Choroid plexus epithelial cell (primary cell): ENCODE measurements at regions not wholly inside any gene's neighbourhood (a gene's known extent, or its start where the extent isn't known, plus 50 kb on each side); places are given as distances from the start of the nearest gene placed in this dataset.

ENCODE experiments used
- DNase-seq: peaks from one replicate; pipeline ENCODE4 v3.0.0-alpha.2; 2010; ENCODE audit warnings: low read depth
- H3K4me3 ChIP-seq: 2 replicates; pipeline ENCODE4 v1.5.1; 2011; ENCODE audit warnings: low read depth, mild to moderate bottlenecking, control low read depth, low read length, moderate library complexity
- TF ChIP-seq, protein P1 (sequence below): conservative IDR thresholded peaks from 2 replicates; pipeline ENCODE4 v1.5.1; 2011; ENCODE audit warnings: low read depth, mild to moderate bottlenecking, control low read depth, inconsistent platforms, low read length, moderate library complexity

DNA sequence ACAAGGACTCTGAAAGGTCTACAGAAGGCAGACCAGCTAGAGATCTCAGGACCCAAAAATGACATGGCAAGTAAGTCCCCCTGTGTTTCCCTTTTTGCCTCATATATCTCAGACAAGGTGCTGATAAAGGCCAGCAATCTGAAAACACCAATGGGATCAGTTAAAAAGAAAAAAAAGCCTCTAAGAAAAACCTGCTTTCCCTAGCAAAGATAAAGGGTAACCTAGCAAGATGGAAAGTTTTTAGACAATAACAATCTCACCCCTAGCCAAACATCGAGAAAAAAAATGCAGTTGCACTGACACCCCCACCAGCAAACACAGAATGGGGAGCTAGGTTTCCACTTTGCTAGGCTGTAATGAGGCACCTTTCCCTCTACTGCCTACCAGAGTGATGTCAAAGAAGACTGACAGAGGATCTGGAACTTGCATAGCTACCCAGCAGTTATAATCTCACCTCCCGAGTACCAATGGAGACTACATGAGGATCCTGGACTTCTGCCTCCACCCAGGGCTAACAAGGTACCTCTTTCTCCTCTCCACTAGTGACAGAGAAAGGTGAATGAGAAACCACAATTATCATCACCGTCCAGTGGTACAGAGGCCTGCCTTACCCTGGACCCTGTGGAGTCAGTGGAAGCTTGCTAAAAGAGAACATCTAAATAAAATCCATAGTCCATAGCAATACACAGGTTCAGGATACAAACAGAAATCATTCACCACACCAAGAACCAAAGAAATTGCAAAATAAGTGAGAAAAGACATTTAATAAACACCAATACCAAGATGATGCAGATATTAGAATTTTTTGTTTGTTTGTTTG is 240.8 kb downstream of the ARHGAP12 start:
- TF ChIP-seq, protein P1, sequence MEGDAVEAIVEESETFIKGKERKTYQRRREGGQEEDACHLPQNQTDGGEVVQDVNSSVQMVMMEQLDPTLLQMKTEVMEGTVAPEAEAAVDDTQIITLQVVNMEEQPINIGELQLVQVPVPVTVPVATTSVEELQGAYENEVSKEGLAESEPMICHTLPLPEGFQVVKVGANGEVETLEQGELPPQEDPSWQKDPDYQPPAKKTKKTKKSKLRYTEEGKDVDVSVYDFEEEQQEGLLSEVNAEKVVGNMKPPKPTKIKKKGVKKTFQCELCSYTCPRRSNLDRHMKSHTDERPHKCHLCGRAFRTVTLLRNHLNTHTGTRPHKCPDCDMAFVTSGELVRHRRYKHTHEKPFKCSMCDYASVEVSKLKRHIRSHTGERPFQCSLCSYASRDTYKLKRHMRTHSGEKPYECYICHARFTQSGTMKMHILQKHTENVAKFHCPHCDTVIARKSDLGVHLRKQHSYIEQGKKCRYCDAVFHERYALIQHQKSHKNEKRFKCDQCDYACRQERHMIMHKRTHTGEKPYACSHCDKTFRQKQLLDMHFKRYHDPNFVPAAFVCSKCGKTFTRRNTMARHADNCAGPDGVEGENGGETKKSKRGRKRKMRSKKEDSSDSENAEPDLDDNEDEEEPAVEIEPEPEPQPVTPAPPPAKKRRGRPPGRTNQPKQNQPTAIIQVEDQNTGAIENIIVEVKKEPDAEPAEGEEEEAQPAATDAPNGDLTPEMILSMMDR: no peak
- H3K4me3 ChIP-seq: no peak overlapping the region
- DNase-seq: no peak

DNA sequence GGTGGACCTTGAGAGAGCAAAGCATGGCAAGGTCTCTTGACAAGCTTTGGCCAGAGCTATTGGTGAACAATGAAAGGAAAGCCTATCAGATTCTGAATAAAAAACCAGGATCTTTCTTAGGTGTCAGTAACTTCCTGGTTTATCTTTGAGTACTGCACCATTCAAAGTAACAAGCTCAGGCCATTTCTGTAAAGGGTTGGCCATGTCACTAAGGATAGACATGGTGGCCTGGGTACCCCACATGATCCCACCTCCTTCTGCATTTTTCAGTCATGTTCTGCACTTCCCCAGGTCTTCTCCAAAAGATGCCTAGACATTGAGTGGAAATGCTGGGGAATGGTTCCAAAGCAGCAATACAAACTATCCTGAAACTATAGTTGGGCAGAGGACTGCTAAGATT is 242.0 kb downstream of the ARHGAP12 start:
- TF ChIP-seq, protein P1: no peak
- no peak for DNase-seq
- H3K4me3 ChIP-seq: no peak overlapping the region

DNA sequence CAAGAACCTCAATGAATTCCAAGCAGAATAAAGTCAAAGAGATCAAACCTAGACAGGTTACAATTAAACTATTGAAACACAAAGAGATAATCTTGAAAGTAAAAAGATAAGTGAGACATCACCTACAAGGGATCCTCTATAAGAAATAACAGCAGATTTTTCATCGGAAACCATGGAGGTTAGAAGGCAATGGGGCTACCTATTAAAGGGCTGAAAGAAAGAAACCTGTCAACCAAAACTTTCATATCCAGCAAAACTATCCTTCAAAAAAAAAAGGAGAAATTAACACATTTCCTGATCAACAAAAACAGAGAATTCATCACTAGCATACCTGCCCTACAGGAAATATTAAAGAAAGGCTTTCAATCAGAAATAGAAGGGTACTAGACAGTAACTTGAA is 244.9 kb downstream of the ARHGAP12 start:
- TF ChIP-seq, protein P1: no peak
- DNase-seq: no peak
- H3K4me3 ChIP-seq: no peak overlapping the region

DNA sequence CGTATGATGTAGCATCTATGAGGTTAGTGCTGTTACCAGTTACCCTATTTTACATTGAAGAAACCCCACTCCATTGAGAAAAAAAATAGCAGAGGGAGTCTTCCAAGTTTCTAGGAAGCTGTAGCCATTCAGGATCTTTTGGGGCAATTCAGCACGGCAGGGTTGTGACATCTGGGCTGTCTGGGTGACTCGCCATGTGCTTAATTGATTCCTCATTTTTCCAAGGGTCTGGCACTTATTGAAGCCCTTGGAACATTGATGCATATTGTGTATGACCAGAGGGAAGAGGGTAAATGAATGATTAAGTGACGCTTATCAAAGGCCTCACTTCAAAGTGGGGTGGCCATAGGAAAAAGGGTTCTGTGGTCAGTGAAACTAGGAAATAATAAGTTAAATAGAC is 248.7 kb downstream of the ARHGAP12 start:
- DNase-seq: no peak
- H3K4me3 ChIP-seq: no peak overlapping the region
- TF ChIP-seq, protein P1: no peak

DNA sequence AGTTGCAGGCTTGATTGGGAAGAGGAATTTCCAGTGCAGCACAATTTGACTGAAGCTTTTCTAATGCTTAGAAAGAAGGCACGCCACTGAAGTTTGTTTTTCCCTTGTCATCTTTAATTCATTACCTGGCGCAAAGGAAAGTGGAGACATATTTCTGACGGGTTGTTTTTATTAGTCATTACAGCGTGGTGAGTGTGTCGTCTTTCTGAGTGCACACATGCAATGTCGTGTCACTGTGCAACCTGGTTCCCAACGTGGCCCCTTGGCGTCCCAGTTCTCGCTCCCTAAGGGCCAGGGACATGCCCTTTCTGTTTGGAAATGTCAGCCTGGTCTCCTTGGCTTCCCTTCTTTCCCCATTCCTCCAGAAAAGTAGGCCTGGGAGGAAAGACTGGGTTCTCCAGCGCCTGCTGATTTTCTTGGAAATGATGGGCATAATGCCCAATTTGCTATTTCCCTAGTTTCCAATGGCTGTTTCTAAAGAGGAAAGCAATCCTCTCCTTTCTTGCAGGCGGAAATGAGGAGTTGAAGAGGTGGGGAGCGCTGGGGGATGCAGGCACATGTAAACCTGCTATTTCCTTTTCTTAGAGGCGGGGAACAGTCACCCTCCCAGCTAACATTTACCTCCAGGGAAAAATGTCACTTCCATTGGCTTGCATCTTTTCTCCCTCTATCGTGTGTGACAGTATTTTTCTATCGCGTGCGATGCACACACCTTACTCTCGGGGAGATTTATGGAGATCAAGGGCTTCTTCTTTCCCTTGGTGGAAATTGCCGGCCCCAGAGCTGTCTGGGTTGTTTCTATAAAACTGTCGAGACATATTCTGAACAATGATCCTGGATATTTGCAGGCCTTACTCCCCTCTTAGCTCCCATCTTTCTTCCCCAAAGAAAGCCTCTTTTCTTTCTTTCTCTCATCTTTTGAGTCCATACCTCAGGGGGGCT is 249.8 kb downstream of the ARHGAP12 start:
- DNase-seq: no peak
- no peak overlapping the region for H3K4me3 ChIP-seq
- TF ChIP-seq, protein P1: no peak

DNA sequence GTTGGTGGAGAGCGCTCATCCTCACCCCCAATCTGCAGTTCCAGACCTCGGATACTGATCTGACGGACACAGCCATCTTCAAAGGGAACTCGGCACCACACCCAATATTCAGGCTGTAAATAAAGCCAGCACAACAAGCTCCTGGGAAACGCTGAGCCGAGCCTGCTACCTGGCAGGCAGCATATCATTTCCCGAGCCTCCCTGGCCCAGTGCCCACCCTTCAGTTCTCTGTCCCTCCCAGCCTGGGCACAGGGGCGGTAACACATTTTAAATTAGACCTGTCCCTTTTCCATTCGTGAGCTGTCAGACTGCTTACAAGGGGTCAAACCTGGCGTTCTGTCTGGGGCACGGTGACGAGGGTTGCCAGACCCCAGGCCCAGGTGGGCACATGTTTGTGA is 250.5 kb downstream of the ARHGAP12 start:
- no peak for DNase-seq
- no peak overlapping the region for H3K4me3 ChIP-seq

More for the DNA sequence above, 250.5 kb downstream of the ARHGAP12 start:
- TF ChIP-seq, protein P1: no peak
